ENCODE measurements at regions not wholly inside any gene's neighbourhood (a gene's known extent, or its start where the extent isn't known, plus 50 kb on each side); places are given as distances from the start of the nearest gene placed in this dataset.

- DNase-seq, result no peak
Observed at GRCh38 chr6:98107801-98108200, 726.6 kb upstream of the POU3F2 start.

- no peak for DNase-seq
Observed at GRCh38 chr6:98116455-98116854, 717.9 kb upstream of the POU3F2 start.

- DNase-seq, result no peak
Observed at GRCh38 chr6:98117068-98117467, 717.3 kb upstream of the POU3F2 start.

- peak in 5 of 56 donors; percentile 1 to 22 (median 5) for DNase-seq
Observed at GRCh38 chr6:98118397-98119045, 715.9 kb upstream of the POU3F2 start.

DNA sequence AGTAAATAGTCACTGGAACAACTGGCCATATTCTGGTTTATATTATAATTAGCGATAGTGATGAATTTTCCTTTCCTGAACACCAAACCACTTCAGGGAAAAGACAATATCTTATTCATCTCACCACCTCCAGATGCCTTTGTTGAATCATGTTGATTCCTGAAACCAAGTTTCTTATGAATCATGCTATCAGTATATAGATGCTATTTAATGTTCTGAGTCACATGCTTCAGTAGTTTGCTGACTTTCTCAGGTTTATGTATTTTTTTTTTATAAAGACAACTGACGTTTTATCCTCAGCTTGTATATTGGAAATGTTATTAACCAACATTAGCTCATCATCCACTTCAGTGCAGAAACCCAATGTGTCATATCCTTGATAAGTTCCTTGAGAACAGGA is 710.2 kb upstream of the POU3F2 start:
- DNase-seq, result no peak

DNA sequence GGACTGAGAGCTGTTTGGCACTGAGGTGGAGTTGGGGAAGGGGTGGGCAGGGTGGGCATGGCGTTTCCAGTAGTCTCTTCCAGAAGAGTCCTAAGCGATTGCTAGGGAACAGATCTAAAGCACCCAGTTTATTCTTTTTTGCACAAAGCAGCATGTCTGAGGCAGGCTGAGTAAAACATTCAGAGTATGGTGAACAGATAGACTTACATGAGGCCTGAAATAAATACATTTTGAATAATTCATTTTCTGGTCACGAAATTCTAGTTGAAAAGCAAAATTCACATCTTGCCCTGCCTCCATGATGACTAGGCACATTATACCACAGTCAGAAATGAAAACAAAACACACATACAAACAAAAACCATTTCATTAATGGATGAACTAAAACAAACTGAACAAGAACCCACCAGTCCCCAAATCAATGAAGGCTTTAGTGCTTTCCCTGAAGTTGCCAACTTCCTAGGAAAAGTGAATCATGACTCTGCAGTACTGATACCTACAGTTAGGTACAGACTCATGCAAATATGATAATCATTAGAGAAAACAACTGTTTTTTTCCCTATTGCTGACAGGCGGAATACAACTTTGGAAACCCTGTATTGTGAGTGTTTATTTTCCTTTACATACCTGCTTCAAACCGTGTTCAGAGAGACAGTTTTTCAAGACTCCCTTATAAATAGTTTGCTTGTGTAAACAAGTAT is 702.9 kb upstream of the POU3F2 start:
- DNase-seq, result no peak

DNA sequence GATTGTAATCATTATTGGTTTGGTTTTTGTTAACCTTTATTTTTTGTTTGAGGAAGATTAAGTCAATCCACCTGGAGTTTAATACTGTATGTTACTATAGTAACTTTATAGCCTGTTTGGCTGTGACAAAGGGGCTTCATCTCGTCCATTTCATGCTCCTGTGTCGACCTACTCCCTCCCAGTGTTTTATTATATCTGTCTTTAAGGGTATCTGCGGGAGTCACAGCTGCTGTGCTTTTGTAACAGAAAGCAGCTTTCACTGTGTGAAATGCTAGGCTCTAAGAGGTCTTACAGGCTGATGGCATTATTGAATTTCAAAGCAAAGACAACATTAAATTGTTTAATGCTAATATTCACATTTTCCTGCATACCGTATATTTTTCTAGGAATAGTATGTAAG is 698.0 kb upstream of the POU3F2 start:
- DNase-seq, result no peak

DNA sequence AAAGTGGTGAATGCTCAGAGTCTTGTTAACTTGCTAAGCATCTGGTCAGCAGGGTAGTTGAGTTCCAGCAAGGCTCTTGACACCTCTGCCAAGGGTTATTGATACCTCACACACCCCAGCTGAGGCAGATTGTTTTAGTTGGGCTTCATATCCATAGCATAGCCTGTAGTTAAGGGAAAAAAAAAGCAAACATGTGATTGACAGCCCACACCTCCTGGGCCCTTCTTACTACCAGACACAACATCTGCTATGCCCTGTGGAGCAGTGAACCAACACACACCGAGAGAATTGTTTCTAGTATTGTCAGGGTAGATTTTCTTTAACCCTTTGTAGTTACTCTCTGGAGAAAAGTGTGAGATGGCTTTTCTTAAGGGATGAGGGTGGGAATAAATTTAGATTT is 697.0 kb upstream of the POU3F2 start:
- DNase-seq, result no peak

DNA sequence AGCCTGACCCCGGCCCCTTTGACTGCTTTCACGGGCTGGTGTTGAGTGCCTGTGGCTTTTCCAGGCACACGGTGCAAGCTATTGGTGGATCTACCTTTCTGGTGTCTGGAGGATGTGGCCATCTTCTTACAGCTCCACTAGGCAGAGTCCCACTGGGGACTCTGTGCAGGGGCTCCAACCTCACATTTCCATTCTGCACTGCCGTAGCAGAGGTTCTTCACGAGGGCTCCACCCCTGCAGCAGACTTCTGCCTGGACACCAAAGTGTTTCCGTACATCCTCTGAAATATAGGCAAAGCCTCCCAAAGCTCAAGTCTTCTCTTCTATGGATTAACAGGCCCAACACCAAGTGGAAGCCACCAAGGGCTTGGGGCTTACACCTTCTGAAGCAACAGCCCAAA is 691.5 kb upstream of the POU3F2 start:
- DNase-seq, result no peak

- DNase-seq, result no peak
Observed at GRCh38 chr6:98146656-98147055, 687.7 kb upstream of the POU3F2 start.

- DNase-seq, result no peak
Observed at GRCh38 chr6:98156580-98156979, 677.8 kb upstream of the POU3F2 start.

GRCh38 chr6:98179606-98180005 is 654.8 kb upstream of the POU3F2 start:
- no peak for DNase-seq

DNA sequence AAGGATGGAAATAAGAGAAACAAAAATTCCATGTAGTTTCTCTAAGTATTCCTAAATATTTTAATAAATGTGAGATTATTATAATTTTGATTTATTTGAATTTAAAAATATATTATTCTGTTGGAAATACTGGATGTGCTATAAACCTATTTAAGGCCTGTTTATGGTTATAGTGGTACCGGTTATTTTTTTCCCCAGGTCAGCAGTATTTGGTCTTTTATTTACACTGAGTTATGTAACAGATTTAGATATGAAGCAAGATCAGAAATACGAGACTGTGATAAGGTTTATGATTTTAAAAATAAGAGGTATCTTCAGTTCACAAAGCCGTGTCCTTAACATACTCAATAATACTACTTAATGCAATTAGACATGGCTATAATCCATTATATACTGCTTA is 634.3 kb upstream of the POU3F2 start:
- no peak for DNase-seq

GRCh38 chr6:98203170-98203806 is 631.1 kb upstream of the POU3F2 start:
- DNase-seq, result no peak

DNA sequence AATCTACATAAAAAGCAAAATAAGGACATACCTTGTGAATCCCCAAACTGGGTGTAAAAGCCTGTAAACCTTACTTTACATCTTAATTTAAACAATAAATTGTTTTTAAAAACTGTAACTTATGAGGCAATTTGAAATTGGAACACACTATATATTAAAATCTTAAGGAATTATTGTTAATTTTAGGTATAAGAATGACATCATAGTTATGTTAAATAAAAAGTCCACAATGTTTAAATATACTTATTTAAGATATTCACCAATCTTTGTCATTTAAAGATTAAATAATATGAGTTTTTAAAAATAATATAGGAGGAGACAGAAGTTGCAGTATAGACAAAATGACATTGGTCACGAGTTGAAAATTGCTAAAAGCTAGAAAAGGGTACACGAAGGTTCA is 621.9 kb upstream of the POU3F2 start:
- DNase-seq, result no peak

DNA sequence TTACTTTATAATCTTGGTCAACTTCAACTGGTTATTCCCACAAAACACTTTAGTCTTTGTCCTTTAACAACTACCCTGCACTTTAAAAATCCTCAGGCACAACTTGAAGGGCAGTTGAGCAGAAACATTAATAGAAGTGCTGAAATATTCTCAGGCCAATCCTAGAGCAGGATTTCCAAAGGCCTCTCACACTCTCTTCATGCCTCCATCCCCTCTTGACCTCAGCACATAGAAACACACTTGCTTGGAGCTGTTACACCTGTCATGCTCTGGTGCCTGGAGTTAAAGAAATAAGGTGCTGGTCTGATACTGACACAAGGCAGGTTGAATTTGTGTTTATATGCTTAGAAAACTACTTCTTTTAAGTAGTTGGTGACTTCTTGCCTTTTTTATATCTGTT is 618.8 kb upstream of the POU3F2 start:
- no peak for DNase-seq

DNA sequence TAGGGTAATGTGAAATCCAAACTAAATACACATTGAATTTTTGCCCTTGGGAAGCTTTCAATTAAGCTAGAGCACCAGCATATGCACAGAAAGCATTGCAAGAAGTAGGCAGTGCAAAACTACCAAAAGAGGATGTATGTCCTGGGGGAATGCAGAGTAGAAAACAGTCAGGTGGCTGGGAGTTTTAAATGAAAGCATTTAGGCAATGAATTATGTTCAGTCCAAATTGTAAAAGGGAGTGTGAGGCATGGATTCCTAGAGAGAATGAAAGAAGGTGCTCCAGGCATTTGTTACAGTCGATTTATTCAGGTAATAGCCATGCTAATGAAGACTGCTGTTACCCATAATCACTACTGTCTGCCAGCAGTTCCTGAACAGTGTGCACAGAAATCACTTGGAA is 604.1 kb upstream of the POU3F2 start:
- no peak for DNase-seq

GRCh38 chr6:98239057-98239456 is 595.3 kb upstream of the POU3F2 start:
- no peak for DNase-seq

DNA sequence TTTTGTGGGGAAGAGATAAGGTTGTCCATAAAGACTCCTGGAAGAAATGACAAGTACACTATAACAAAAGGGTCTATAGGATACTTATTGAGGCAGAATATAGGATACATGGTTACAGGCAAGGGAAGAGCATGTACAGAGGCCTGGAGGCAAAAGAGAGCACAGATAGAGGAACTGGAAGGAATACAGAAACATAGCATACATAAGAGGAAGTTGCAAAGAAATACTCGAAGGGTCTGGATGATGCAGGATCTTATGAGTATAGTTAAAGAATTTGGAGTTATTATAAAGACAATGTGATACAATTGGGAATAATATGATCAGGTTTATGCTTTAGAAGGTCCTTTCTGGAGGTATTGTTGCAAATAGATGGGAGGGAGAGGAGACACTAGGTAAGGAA is 592.7 kb upstream of the POU3F2 start:
- no peak for DNase-seq

- no peak for DNase-seq
Observed at GRCh38 chr6:98254624-98255023, 579.8 kb upstream of the POU3F2 start.

- no peak for DNase-seq
Observed at GRCh38 chr6:98260382-98260781, 574.0 kb upstream of the POU3F2 start.

GRCh38 chr6:98272060-98272459 is 562.3 kb upstream of the POU3F2 start:
- peak in 1 of 56 donors; percentile 0 for DNase-seq

DNA sequence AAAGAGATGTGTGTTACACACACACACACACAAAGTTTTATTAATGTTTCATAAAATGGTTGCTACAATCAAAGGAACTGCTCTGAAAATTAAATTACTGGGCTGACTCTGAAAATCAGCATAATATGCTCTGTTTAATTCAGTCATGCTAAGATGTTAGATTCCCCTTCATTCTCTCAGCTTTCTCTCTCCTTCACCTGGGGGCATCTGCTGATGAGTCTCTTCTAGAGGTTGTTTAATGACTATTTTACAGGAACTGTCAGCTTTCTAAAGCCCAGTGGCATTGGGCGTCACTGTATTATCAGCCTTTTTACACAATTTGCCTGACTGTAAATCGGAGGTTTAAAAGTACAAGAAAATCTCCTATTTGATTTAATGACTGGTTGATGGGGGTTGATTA is 559.7 kb upstream of the POU3F2 start:
- DNase-seq, result no peak

Data from nucleus accumbens (tissue), 56 donors.